GM21447 (cell line): ENCODE measurements at regions not wholly inside any gene's neighbourhood (a gene's known extent, or its start where the extent isn't known, plus 50 kb on each side); places are given as distances from the start of the nearest gene placed in this dataset.

Source experiments
- ATAC-seq: cut with Tn5 transposase; IDR thresholded peaks from one replicate; pipeline ENCODE4 v1.9.1; 2021; ENCODE audit not compliant: unreplicated experiment

DNA sequence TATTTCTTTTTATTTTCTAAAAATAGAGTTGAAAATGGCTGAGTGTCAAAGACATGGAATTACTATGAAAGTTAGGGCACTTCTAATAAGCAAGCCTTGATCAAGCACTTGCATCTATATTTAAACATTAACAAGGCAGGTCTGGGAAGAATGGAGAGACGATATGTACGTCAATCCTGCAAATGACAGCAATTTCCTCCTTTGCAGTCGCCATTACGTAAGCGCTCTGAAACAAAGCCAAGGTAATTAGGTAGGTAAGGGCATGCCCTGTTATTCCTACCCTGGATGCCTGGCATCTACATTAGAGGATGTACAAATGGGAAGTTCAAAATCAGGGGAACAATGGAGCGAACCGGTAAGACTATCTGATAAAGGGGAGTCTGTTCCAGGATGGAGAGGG, 664.0 kb upstream of the ARGLU1 start:
- no peak for ATAC-seq

DNA sequence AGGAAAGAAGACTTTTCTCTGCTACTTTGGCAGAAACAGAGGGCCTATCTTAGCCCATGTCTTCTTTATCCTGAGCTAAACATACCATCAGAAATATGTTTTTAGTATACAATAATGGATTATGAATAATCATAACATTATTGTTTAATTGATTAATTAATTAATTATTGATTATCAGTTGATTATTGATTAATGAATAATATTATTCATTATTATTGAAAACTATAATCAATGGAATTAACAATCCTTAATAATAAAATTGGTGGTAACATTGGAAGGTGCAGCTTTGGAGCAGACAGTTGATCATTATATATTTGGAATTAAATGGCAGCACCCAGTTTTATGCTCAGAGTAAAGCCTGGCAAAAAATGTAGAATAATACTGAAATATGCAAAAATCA, 655.9 kb upstream of the ARGLU1 start:
- ATAC-seq, result no peak

DNA sequence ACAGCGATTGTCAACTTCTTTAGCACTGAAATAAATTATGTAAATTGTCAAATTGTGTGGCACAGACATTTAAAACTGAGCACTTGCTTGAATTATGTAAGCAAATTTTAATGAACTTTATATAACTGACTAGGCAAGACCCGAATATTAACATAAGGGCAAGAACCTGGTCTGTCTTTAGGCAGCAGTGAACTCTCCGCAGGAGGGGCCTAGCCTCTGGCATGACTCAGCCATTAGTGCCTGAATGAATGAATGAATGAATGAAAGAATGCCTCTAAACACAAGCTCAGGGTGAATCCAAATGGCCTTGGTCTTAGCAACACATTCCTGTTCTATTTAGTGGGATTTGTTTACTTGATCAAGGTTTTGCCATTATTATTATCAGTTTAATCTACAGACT, 654.7 kb upstream of the ARGLU1 start:
- no peak for ATAC-seq

DNA sequence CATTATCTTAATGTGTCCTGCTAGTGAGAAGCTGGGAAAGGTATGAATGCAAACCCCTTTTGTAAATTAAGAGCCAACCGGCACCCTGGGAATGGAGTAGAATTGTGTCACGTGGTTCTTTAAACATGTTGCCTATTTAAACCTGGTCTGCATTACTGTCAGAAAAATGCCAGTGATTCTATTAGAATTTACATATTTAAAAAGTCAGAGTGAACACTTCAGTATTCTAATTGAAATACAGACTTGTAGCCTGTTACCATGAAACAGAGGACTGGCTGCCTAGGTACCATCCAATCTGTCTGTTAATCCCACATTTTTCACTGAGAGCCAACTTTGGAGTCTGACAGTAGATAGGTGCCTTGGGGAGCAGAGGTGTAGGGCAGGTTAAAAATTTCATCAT, 652.3 kb upstream of the ARGLU1 start:
- ATAC-seq, result no peak

DNA sequence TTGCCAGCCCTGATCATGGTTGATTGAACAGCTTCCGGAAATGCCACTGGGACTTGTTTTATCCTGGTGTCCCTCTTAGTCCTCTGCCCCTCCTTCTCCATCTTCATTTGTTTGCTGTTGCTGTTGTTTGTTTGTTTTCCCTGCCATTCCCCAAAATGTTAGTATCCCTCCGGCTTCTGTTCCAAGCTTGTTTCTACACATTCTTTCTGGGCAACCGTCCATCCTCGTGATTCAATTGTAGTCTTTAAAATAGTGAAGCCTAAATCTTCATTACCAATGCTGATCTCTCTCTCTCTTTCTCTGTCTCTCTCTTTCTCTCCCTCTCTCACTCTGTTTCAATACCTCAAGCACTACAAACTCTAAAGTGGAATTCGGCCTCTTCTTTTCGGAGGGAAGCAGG, 649.3 kb upstream of the ARGLU1 start:
- ATAC-seq, result no peak

DNA sequence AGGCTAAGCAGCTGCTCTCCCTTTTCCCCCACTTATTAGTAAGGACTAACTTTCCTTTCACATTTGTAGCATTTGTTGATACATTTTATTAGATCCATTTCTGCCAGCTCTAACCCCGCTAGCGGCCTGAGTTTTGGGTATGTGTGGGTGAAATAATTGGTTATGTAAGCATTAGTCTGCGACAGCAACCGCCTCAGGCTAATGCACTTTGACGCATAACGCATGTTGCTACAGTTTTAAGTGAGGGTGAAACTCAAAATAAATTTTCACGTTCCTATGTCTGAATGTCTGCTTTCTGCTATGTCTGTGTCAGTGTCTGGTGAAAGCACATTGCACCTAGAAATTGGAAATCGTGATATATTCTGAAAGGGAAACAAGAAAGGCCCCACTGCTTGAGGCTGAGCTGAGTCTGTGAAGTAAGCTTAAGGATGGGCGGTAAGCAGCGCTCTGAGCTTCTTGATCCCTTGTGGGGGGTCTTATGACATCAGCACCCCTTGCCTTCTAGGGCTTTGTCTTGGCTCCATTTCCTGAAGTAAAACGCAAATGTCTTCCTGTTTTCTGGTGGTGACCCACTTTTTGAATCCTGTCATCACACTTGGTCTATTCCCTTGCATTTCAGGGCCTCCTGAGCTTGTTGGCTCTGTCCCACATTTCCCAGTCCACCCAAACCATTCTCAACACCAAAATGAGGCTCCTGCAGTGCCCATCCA, 648.3 kb upstream of the ARGLU1 start:
- no peak for ATAC-seq

DNA sequence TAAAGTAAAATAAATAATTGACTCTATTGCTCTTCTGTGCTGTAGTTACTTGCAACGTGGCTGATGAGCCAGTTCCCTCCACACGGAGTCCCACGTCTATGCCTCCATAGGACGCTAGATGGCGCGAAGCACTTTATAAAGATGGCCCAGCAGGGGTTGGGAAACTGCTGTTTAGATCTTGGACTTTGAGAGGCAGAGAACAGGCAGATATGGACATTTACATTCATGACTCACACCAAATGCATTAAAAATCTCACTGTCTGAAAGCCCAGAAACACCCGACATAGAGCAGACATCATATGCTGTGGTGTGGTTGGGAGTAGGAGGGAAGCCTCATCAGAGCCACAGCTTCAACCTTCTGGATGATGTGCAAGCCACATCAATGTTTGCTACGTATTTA, 643.1 kb upstream of the ARGLU1 start:
- ATAC-seq, result peak; percentile 99

DNA sequence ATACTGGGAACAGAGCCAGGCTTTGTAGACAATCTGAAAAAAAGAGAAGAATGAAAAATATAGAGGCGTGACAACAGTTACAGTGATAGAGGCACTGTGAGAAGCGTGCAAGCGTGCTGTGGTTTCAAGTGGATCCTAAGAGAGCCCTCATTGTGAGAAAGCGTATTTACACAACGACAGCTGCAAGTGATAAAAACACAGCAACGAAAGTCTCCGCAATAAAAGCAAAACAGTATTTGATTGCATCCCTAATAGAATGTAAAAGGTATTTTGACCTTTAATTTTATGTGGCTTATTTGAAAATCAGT, 642.7 kb upstream of the ARGLU1 start:
- no peak for ATAC-seq

DNA sequence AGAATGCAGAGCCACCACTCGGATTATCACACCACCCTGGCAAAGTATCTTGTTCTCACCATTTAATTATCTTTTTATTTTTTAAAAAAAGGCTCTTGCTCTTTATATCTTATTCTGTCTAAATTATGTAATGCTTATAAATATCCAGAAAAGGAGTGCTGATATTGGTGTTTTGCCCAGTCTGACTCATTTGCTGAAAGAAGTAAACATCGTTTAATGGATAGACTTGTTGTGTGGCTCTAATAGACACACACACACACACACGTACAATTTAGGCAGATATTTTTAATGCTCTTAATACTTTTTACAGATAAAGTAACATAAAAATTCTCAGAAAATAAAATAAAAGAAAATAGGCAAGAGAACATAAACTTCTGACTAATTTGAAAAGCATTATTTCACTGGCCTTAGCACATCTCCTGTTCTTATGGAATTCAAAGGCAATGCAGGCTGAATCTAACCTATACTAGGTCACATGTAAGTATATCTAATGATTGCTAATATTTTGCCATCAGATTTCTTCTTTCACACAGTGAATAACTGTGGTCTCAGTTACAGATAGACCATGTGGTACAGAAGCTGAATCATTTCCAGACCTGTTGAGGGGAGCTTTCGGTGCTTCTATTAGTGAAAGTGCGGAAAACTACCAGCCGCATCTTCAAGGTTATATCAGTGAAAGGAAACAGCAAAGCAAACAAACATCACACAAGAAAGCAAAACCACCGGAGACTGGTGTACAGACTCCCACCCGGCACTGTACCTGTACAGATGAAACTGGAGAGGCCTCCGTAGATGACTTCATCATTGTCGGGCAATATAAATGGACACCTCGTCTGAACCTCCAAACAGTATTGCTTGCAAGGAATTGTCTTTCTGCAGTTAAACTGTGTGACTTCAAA, 642.1 kb upstream of the ARGLU1 start:
- ATAC-seq, result no peak

DNA sequence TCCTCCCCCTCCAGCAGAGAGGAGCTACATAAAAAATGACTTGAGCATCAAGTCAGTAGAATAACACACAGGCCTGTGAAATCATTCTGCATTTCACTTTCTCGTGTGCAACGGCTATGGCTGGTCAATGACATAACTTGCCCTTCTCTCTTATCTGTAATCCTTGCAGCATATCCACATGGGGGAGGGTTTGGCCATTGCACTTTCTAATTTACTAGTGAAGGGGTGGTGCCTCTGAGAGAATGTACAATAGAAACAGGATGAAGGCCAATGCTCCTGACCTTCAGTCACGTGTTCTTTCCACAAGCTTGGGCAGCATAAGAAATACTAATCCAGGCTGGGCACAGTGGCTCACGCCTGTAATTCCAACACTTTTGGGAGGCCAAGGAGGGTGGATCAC, 641.0 kb upstream of the ARGLU1 start:
- ATAC-seq, result no peak

DNA sequence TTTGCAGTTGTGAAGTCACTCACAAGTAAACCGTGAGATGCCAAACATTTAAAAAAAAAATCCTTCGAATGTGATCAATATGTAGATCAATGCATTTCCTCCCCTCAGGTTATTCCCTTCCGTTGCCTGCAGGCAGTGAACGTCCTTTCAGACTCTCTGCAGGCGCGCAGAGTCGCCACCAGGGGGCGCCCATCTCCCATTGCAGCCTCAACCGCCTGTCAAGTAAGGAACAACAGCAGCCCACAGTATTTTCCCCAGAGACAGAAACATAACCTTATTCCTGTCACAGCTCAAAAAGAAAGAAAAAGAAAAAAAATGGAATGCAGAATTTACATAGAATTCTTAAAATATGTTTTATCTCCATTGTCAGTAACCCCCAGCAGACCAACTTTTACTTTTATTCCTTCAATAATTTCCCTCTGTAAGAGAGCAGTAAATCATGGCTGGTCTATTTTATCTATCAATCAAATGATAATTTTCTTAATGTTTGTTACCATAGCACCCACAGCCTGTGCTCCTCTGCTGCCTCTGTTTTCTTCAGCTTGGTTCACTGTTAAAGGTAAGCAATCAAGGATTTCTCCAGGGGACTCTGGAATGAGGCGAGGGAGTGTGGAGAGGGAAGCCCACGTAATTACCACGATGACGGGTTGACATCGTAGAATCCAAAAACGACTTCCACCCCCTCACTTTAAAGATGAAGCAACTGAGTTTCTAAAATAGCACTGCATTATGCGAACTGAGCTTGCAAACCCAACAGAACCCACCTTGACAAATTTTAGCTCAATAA, 637.6 kb upstream of the ARGLU1 start:
- peak; percentile 89 for ATAC-seq

DNA sequence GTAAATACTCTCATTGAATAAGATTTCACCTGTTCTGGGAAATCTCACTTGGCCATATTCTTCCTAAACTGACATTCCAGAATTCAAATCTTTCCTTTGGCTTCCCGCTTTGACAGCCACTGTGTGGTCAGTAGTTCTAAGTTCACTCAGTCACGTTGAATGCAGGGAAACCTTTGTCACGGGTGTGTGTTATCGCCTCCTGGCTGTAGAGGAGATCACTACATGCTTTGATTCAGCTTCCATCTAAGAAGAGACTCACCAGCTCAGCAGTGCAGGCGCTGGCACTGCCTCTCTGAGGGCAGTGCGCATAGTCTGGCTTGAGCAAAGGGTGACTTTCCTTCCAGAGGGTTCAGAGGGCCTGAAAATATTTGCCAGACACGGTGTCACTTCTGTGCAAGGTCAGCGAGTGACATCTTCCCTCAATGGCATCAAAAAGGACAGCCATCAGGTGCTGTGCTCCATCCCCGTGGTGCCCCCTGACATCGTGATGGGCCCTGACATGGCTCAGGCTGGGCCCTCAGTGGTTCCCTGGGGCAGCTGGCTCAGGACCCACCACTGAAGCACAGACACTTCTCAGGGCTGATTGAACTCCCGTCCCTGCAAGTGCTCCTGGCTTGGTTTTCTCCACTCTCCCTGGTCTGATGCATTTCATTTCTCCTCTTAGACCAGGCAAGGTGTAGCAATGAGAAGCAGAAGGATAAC, 635.4 kb upstream of the ARGLU1 start:
- no peak for ATAC-seq

DNA sequence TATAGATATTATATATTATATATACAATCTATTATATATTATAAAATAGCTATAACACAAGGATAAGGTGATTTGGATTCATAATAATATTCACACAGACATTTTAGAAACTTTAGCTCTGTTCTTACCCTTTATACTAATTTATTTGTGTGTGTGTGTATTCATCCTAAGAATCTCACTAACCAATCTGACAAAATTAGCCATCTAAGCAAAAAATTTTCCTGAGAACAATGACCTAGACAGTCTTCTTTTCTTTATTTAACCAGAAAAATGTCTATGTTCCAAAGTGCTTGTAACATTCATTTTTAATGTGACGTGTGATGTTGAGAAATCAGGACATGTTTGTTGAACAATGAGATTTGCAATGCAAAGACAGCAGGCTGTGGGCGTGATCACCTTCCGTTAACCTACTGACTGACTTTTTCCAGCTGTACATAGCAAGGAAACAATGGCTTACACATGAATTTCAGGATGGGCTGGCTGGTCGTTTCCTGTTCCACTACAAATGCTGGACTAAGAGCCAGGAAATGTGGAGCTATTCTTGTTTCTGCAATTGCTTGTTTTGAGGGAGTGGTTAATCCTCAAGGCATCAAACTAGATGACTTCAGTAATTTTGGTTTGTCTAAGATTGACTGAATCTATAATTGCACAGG, 634.6 kb upstream of the ARGLU1 start:
- no peak for ATAC-seq

DNA sequence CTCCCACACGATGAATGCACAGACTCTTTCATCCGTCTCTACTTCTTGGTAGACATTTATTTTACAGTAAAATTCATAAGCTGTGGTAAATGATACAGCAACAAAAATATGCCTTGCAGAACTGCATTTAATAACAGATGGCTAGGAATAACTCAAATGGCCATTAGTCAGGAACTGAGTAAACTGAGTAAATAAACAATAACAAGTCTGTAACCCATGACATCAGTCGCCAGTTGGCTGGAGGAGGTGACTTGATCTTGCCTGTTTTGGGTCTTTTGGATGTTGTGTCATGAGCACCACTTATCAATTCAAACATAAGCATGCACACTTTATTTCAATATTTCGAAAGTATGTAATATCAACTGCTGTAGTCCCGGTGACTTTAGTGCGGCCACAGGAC, 632.6 kb upstream of the ARGLU1 start:
- no peak for ATAC-seq

DNA sequence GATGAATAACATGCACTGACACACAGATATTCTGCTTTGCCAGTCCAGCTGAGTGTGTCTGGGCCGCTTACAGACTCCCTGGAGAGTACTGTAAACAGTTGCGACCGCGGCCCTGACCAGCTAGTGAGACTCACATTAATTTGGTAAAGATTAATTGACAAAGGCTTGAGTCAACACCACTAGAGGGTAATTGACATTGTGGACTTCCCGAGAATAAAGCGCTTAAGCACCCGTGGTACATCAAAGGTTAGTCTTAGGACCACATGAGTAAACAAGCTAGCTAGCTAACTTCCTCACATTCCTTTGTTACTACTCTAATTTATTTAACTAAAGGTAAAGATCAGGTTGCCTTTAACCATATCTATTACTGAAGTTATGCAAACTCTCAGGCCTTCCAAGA, 624.4 kb upstream of the ARGLU1 start:
- ATAC-seq, result no peak

DNA sequence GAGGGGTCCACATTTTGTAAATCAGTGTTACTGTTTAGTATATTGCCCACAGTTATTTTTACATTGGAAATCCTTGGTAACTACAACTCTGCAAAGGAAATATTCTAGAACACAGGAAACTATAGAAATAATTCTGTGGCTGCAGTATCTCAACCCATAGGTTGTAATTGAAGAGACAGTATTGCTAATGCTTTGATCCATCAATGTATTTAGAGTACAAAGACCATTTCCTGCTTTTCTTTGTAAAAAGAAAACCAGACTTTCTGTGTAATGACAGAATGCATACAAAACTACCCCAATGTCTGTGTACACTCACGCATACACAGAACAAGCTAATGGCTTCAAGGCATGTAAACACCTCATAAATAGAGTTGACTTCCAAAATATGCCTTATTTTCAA, 622.1 kb upstream of the ARGLU1 start:
- ATAC-seq, result no peak

DNA sequence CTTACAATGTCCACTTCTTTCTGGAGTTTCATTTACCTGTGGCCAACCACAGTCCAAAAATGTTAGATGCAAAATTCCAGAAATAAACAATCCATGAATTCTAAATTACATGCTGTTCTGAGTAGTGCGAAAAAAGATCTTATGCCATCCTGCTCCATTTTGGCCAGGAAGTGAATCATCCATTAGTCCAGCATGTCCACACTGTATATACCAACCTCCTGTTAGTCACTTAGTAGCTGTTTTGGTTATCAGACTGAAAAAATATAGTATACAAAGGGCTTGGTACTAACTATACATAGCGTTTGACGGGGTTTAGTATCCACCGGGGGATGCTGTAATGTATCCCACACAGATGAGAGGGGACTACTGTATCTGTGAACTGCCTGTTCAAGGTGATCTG, 618.0 kb upstream of the ARGLU1 start:
- no peak for ATAC-seq

DNA sequence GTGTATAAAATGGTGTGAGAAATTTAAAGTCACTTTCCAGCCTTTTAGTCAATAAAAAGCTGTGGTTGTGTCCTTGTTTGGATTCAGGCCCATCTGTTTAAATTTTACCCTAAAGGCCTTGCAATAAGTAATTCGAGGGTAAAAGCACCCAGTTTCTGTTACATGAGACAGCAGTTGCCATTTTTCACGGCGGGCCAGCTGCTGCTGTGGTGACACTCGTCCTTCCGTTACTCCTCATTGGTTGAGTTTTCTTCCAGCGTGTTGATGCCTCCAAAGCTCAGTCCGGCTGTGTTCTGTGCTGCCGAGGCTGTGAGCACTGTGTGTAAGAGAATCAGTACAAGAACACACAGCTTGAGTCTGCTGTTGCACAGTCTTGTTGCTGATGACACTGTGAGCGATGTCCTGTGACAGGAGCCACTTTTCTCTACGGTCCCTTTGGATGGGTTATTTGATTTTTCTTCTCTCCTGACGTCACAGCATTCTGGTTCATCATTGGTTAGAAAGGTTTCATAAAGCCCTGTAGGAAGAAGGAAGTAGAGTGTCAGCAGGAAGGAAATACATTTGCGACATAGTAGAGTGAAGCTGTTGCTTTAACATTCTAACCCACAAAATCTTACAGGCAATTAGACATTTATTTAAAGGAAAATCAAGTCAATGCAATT, 602.5 kb upstream of the ARGLU1 start:
- no peak for ATAC-seq

DNA sequence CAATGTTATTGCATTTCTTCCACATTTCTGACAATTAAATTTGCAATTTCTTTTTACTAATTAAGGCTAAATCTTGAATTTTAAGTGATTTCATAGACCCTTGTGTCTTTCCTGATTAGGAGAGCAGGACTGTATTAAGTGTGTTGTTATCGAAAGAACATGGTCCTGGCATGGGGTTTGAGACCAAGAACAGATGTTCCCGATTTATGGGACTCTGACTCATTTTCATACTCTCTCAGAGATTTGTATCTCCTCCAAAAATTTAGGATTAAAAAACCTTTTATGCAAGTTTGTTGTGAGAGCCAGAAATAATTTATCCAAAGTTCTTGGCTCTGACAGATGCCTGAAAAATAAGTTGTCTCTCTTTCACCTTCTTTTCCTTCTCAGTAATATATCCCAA, 589.3 kb upstream of the ARGLU1 start:
- ATAC-seq, result no peak

DNA sequence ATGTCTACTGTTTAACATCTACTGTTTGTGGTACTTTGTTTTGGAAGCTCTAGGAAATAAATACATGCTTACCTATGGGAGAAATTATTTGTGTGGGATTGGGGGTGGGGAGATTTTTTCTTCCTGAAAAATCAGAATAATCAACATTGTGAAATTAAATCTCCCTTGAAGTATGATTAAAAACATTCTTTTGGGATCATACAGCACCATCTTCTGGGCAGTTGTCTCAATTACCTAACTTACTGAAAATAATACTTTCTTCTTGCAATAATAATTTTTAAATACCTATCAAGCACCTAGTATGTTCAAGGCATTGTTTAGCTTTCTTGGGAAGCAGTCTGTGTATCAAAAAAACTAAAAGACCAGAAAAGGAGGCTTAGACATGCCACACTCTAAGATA, 576.5 kb upstream of the ARGLU1 start:
- ATAC-seq, result no peak
